Activated CD8-positive, alpha-beta T cell treated with anti-CD3 and anti-CD28 coated beads for 36 hours (primary cell): ENCODE measurements at regions not wholly inside any gene's neighbourhood (a gene's known extent, or its start where the extent isn't known, plus 50 kb on each side); places are given as distances from the start of the nearest gene placed in this dataset.

Source experiments
- ATAC-seq: fragments of 200-7000 bp; cut with Tn5 transposase; one replicate; pipeline ENCODE4 v1.10.0; 2021; ENCODE audit warnings: mild to moderate bottlenecking, moderate library complexity
- CTCF ChIA-PET: fragments of 350-600 bp; sonication (Branson Sonifier 250); formaldehyde crosslinking; loops from one replicate; lab custom pipeline; 2021; ENCODE audit warnings: antibody characterized with exemption; lab: Charles Lee
- POLR2A ChIA-PET: fragments of 350-600 bp; sonication (Branson Sonifier 250); formaldehyde crosslinking; loops from one replicate; lab custom pipeline; 2021; ENCODE audit warnings: antibody characterized with exemption; lab: Charles Lee
- DNase-seq: peaks from one replicate; pipeline ENCODE4 v3.0.0-alpha.2; 2020
- H3K27ac Mint-ChIP-seq: one replicate; pipeline ENCODE4 v1.8.0; 2021; ENCODE audit warnings: mild to moderate bottlenecking, mixed read lengths
- H3K27me3 Mint-ChIP-seq: one replicate; pipeline ENCODE4 v1.8.0; 2021; ENCODE audit warnings: mixed read lengths
- H3K36me3 Mint-ChIP-seq: one replicate; pipeline ENCODE4 v1.8.0; 2021; ENCODE audit warnings: low read depth, mixed read lengths
- H3K4me1 Mint-ChIP-seq: one replicate; pipeline ENCODE4 v1.8.0; 2021; ENCODE audit warnings: low read depth, mixed read lengths
- H3K4me3 Mint-ChIP-seq: one replicate; pipeline ENCODE4 v1.8.0; 2021; ENCODE audit warnings: mild to moderate bottlenecking, moderate library complexity, mixed read lengths
- H3K9me3 Mint-ChIP-seq: one replicate; pipeline ENCODE4 v1.8.0; 2021; ENCODE audit warnings: mixed read lengths
- CTCF ChIP-seq: fragments of 200-600 bp; IDR thresholded peaks from one replicate; pipeline ENCODE4 v1.8.0; 2022; ENCODE audit warnings: antibody characterized with exemption, mild to moderate bottlenecking
- intact Hi-C: fragments of 100-400 bp; cut with micrococcal nuclease; formaldehyde crosslinking; loops from one replicate; pipeline ENCODE4 v1.10.0; 2022

GRCh38 chr3:110456438-110457138 is 615.0 kb upstream of the NECTIN3 start:
- H3K27me3 Mint-ChIP-seq: peaks cover 2% of the 10 kb centered on the region
- TF ChIP-seq CTCF: no peak
- no peak overlapping the region for H3K4me3 Mint-ChIP-seq
- POLR2A ChIA-PET: no interaction called here
- H3K27ac Mint-ChIP-seq: no peak overlapping the region
- no peaks in the 10 kb centered on the region for H3K9me3 Mint-ChIP-seq
- no peaks in the 10 kb centered on the region for H3K4me1 Mint-ChIP-seq
- no peak for ATAC-seq
- intact Hi-C loops: no loop called here
- no peak for DNase-seq
- no peaks in the 10 kb centered on the region for H3K36me3 Mint-ChIP-seq
- CTCF ChIA-PET: no interaction called here

GRCh38 chr3:110457508-110457907 is 614.1 kb upstream of the NECTIN3 start:
- no peak overlapping the region for H3K27ac Mint-ChIP-seq
- TF ChIP-seq CTCF: no peak
- CTCF ChIA-PET: interaction anchor here (1.6 kb wide), 1 partner anchor 143 kb away, joined by 4 read pairs; no protein-coding TSS in a partner anchor
- no peak for DNase-seq
- H3K4me3 Mint-ChIP-seq: no peak overlapping the region
- H3K9me3 Mint-ChIP-seq: no peaks in the 10 kb centered on the region
- intact Hi-C loops: no loop called here
- H3K27me3 Mint-ChIP-seq: peaks cover 6% of the 10 kb centered on the region
- no peaks in the 10 kb centered on the region for H3K36me3 Mint-ChIP-seq
- H3K4me1 Mint-ChIP-seq: no peaks in the 10 kb centered on the region
- no peak for ATAC-seq
- POLR2A ChIA-PET: no interaction called here

GRCh38 chr3:110459021-110459420 is 612.6 kb upstream of the NECTIN3 start:
- ATAC-seq (no peak), DNase-seq (no peak)
- no peak for TF ChIP-seq CTCF
- H3K36me3 Mint-ChIP-seq: no peaks in the 10 kb centered on the region
- H3K9me3 Mint-ChIP-seq: no peaks in the 10 kb centered on the region
- intact Hi-C loops: no loop called here
- no peak overlapping the region for H3K27ac Mint-ChIP-seq
- ChIA-PET POLR2A (no interaction called here), CTCF (interaction anchor here (1.6 kb wide), 1 partner anchor 145 kb away, joined by 4 read pairs; no protein-coding TSS in a partner anchor)
- H3K4me1 Mint-ChIP-seq: no peaks in the 10 kb centered on the region
- H3K4me3 Mint-ChIP-seq: no peak overlapping the region
- H3K27me3 Mint-ChIP-seq: peaks cover 6% of the 10 kb centered on the region

- no peak for TF ChIP-seq CTCF
- no peak for ATAC-seq
- DNase-seq: no peak
- H3K9me3 Mint-ChIP-seq: no peaks in the 10 kb centered on the region
- no peaks in the 10 kb centered on the region for H3K4me1 Mint-ChIP-seq
- H3K27me3 Mint-ChIP-seq: peaks cover 8% of the 10 kb centered on the region
- no peak overlapping the region for H3K27ac Mint-ChIP-seq
- H3K4me3 Mint-ChIP-seq: no peak overlapping the region
- POLR2A ChIA-PET: no interaction called here
- CTCF ChIA-PET: no interaction called here
- intact Hi-C loops: no loop called here
- H3K36me3 Mint-ChIP-seq: no peaks in the 10 kb centered on the region
Observed at GRCh38 chr3:110470310-110470709, 601.3 kb upstream of the NECTIN3 start.

- Mint-ChIP-seq H3K9me3 (no peaks in the 10 kb centered on the region), H3K36me3 (no peaks in the 10 kb centered on the region), H3K4me1 (no peaks in the 10 kb centered on the region), H3K27ac (no peak overlapping the region), H3K27me3 (peaks cover 3% of the 10 kb centered on the region), H3K4me3 (no peak overlapping the region)
- ChIA-PET POLR2A (no interaction called here), CTCF (no interaction called here)
- DNase-seq (no peak), ATAC-seq (no peak)
- intact Hi-C loops: no loop called here
- TF ChIP-seq CTCF: no peak
Observed at GRCh38 chr3:110473405-110473804, 598.2 kb upstream of the NECTIN3 start.
